WTC11 (cell line): ENCODE measurements at regions not wholly inside any gene's neighbourhood (a gene's known extent, or its start where the extent isn't known, plus 50 kb on each side); places are given as distances from the start of the nearest gene placed in this dataset.

ENCODE experiments used
- ATAC-seq: fragments of 200-7000 bp; cut with Tn5 transposase; 2 replicates; pipeline ENCODE4 v1.10.0; 2021; ENCODE audit warnings: mild to moderate bottlenecking, moderate library complexity
- CTCF ChIA-PET: fragments of 300-600 bp; sonication (Branson Sonifier 250); formaldehyde crosslinking; loops from one replicate; lab custom pipeline; 2021; ENCODE audit warnings: antibody characterized with exemption; lab: Charles Lee
- POLR2A ChIA-PET: fragments of 350-600 bp; sonication (Branson Sonifier 250); formaldehyde crosslinking; loops from one replicate; lab custom pipeline; 2021; ENCODE audit warnings: antibody characterized with exemption; lab: Charles Lee
- DNase-seq: peaks from one replicate; pipeline ENCODE4 v3.0.0; 2021; ENCODE audit warnings: low spot score
- H3K27ac Mint-ChIP-seq: 2 replicates; pipeline ENCODE4 v1.8.0; 2021; ENCODE audit warnings: mixed read lengths
- H3K27me3 Mint-ChIP-seq: 2 replicates; pipeline ENCODE4 v1.8.0; 2021; ENCODE audit warnings: low read depth, mild to moderate bottlenecking, moderate library complexity, mixed read lengths
- H3K36me3 Mint-ChIP-seq: 2 replicates; pipeline ENCODE4 v1.8.0; 2021; ENCODE audit warnings: mixed read lengths
- H3K4me1 Mint-ChIP-seq: 2 replicates; pipeline ENCODE4 v1.8.0; 2022; ENCODE audit warnings: mixed read lengths
- H3K4me3 Mint-ChIP-seq: 2 replicates; pipeline ENCODE4 v1.8.0; 2021; ENCODE audit warnings: mild to moderate bottlenecking, moderate library complexity, mixed read lengths
- H3K9me3 Mint-ChIP-seq: 2 replicates; pipeline ENCODE4 v1.8.0; 2021; ENCODE audit warnings: mixed read lengths
- GRHL2 ChIP-seq: fragments of 250-450 bp; sonication (Bioruptor Pico); IDR thresholded peaks from 2 replicates; pipeline ENCODE4 v1.8.0; 2022; ENCODE audit warnings: mild to moderate bottlenecking, moderate library complexity; ENCODE audit not compliant: insufficient replicate concordance, severe bottlenecking
- SOX15 ChIP-seq: fragments of 250-450 bp; sonication (Bioruptor Pico); IDR thresholded peaks from 2 replicates; pipeline ENCODE4 v1.9.0; 2021; ENCODE audit warnings: mild to moderate bottlenecking
- ZNF232 ChIP-seq: sonication (generic); formaldehyde crosslinking; IDR thresholded peaks from 2 replicates; pipeline ENCODE4 v1.8.0; 2022; ENCODE audit warnings: mild to moderate bottlenecking, missing genetic modification reagents
- ZNF263 ChIP-seq: sonication (generic); formaldehyde crosslinking; IDR thresholded peaks from 2 replicates; pipeline ENCODE4 v1.8.1; 2022; ENCODE audit warnings: low read depth, mild to moderate bottlenecking, moderate library complexity, missing genetic modification reagents
- TF ChIP-seq, protein P1 (sequence below): fragments of 200-600 bp; IDR thresholded peaks from 2 replicates; pipeline ENCODE4 v1.8.0; 2022; ENCODE audit warnings: antibody characterized with exemption
- TF ChIP-seq, protein P2 (sequence below): sonication (generic); formaldehyde crosslinking; IDR thresholded peaks from 2 replicates; pipeline ENCODE4 v1.8.1; 2023; ENCODE audit warnings: mild to moderate bottlenecking, missing genetic modification reagents, borderline replicate concordance
- TF ChIP-seq, protein P3 (sequence below): sonication (generic); formaldehyde crosslinking; IDR thresholded peaks from 2 replicates; pipeline ENCODE4 v1.8.1; 2022; ENCODE audit warnings: low read depth, mild to moderate bottlenecking, moderate library complexity, missing genetic modification reagents, borderline replicate concordance
- TF ChIP-seq, protein P4 (sequence below): sonication (generic); formaldehyde crosslinking; IDR thresholded peaks from 2 replicates; pipeline ENCODE4 v1.8.0; 2023; ENCODE audit warnings: missing genetic modification reagents, mild to moderate bottlenecking, borderline replicate concordance

DNA sequence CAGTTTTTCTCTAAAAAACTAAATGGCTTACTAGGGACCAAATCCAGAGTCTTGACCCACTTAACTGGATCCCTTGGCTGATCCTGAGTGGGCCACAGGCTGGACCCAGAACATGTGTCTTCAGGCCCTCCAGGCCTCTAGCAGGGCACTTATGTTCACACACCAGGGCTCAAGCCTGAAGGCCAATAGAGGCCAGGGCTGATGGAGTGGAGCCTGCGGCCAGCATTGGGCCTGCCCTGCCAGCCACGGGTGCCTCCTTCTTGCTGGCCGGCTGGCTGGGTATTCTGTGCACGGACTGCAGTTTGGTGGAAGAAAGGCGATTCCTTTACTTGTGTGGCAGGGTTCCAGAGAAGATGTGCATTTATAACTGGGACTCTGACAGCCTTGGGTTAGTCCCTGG, 103.0 kb upstream of the ZNF32 start (continued):
- TF ChIP-seq ZNF232 (CRISPR knock-in tag) = no peak
- TF ChIP-seq, protein P1, sequence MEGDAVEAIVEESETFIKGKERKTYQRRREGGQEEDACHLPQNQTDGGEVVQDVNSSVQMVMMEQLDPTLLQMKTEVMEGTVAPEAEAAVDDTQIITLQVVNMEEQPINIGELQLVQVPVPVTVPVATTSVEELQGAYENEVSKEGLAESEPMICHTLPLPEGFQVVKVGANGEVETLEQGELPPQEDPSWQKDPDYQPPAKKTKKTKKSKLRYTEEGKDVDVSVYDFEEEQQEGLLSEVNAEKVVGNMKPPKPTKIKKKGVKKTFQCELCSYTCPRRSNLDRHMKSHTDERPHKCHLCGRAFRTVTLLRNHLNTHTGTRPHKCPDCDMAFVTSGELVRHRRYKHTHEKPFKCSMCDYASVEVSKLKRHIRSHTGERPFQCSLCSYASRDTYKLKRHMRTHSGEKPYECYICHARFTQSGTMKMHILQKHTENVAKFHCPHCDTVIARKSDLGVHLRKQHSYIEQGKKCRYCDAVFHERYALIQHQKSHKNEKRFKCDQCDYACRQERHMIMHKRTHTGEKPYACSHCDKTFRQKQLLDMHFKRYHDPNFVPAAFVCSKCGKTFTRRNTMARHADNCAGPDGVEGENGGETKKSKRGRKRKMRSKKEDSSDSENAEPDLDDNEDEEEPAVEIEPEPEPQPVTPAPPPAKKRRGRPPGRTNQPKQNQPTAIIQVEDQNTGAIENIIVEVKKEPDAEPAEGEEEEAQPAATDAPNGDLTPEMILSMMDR = no peak
- TF ChIP-seq, protein P2, sequence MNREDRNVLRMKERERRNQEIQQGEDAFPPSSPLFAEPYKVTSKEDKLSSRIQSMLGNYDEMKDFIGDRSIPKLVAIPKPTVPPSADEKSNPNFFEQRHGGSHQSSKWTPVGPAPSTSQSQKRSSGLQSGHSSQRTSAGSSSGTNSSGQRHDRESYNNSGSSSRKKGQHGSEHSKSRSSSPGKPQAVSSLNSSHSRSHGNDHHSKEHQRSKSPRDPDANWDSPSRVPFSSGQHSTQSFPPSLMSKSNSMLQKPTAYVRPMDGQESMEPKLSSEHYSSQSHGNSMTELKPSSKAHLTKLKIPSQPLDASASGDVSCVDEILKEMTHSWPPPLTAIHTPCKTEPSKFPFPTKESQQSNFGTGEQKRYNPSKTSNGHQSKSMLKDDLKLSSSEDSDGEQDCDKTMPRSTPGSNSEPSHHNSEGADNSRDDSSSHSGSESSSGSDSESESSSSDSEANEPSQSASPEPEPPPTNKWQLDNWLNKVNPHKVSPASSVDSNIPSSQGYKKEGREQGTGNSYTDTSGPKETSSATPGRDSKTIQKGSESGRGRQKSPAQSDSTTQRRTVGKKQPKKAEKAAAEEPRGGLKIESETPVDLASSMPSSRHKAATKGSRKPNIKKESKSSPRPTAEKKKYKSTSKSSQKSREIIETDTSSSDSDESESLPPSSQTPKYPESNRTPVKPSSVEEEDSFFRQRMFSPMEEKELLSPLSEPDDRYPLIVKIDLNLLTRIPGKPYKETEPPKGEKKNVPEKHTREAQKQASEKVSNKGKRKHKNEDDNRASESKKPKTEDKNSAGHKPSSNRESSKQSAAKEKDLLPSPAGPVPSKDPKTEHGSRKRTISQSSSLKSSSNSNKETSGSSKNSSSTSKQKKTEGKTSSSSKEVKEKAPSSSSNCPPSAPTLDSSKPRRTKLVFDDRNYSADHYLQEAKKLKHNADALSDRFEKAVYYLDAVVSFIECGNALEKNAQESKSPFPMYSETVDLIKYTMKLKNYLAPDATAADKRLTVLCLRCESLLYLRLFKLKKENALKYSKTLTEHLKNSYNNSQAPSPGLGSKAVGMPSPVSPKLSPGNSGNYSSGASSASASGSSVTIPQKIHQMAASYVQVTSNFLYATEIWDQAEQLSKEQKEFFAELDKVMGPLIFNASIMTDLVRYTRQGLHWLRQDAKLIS (CRISPR knock-in tag) = no peak

DNA sequence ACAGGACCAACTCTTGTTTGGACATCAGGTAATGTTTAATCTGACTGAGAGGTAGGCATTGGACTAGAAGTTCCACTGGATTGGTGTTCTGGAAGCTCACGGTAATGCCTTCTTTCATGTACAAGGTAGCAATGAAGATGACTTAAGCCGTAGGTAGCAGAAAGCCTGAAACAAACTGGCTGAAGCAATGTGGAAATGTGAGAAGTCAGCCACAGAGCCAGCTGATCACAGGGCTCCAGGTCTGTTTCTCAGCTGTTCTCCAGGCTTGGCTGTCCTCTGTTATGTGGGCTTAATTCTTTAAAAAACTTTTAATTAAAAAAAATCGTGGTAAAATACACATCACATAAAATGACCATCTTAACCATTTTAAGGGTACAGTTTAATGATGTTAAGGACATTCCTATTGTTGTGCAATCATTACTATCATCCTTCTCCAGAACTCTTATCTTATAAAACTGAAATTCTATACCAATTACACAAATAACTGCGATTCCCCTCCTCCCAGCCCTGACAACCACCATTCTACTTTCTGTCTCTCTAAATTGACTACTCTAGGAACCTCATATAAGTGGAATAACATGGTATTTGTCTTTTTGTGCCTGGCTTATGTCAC, 101.4 kb upstream of the ZNF32 start:
- Mint-ChIP-seq H3K4me1 (peaks cover 16% of the 10 kb centered on the region), H3K9me3 (no peaks in the 10 kb centered on the region), H3K27me3 (peaks cover 35% of the 10 kb centered on the region)
- CTCF ChIA-PET = no interaction called here
- TF ChIP-seq, protein P1 = no peak
- TF ChIP-seq ZNF263 (CRISPR knock-in tag) = no peak
- TF ChIP-seq, all 79 proteins: peak for 0
- Mint-ChIP-seq H3K4me3 (no peak overlapping the region), H3K27ac (no peak overlapping the region), H3K36me3 (no peaks in the 10 kb centered on the region)
- POLR2A ChIA-PET = no interaction called here
- no peak for DNase-seq
- ATAC-seq = no peak

DNA sequence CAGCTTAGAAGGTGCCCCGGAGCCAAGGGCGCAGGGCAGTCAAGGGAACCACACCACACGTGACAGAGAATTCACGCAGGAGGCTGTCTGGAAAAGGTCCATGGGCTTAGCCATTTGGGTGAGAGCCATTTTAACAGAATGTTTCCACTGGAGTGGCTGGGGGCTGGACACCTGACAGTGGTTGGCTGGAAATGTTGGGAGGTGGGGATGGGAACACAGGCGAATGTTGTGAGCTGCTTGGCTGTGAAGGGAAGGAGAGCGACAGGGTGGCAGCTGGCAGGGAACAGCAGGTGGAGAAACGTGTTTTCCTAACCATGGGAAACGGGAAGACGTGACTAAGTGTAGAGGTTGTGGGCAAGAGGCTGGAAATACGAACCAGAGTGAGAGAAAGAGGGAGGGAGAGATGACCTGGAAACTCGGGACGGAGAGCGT, 100.5 kb upstream of the ZNF32 start:
- Mint-ChIP-seq H3K27ac (no peak overlapping the region), H3K9me3 (no peaks in the 10 kb centered on the region), H3K27me3 (peaks cover 26% of the 10 kb centered on the region), H3K4me1 (peaks cover 7% of the 10 kb centered on the region), H3K4me3 (no peak overlapping the region), H3K36me3 (no peaks in the 10 kb centered on the region)
- no peak for ATAC-seq
- TF ChIP-seq, protein P3, sequence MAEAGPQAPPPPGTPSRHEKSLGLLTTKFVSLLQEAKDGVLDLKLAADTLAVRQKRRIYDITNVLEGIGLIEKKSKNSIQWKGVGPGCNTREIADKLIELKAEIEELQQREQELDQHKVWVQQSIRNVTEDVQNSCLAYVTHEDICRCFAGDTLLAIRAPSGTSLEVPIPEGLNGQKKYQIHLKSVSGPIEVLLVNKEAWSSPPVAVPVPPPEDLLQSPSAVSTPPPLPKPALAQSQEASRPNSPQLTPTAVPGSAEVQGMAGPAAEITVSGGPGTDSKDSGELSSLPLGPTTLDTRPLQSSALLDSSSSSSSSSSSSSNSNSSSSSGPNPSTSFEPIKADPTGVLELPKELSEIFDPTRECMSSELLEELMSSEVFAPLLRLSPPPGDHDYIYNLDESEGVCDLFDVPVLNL (CRISPR knock-in tag) = no peak
- TF ChIP-seq SOX15 (no peak), GRHL2 (CRISPR knock-in tag) (no peak)
- TF ChIP-seq, protein P4, sequence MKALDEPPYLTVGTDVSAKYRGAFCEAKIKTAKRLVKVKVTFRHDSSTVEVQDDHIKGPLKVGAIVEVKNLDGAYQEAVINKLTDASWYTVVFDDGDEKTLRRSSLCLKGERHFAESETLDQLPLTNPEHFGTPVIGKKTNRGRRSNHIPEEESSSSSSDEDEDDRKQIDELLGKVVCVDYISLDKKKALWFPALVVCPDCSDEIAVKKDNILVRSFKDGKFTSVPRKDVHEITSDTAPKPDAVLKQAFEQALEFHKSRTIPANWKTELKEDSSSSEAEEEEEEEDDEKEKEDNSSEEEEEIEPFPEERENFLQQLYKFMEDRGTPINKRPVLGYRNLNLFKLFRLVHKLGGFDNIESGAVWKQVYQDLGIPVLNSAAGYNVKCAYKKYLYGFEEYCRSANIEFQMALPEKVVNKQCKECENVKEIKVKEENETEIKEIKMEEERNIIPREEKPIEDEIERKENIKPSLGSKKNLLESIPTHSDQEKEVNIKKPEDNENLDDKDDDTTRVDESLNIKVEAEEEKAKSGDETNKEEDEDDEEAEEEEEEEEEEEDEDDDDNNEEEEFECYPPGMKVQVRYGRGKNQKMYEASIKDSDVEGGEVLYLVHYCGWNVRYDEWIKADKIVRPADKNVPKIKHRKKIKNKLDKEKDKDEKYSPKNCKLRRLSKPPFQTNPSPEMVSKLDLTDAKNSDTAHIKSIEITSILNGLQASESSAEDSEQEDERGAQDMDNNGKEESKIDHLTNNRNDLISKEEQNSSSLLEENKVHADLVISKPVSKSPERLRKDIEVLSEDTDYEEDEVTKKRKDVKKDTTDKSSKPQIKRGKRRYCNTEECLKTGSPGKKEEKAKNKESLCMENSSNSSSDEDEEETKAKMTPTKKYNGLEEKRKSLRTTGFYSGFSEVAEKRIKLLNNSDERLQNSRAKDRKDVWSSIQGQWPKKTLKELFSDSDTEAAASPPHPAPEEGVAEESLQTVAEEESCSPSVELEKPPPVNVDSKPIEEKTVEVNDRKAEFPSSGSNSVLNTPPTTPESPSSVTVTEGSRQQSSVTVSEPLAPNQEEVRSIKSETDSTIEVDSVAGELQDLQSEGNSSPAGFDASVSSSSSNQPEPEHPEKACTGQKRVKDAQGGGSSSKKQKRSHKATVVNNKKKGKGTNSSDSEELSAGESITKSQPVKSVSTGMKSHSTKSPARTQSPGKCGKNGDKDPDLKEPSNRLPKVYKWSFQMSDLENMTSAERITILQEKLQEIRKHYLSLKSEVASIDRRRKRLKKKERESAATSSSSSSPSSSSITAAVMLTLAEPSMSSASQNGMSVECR = no peak
- no peak for DNase-seq
- CTCF ChIA-PET = no interaction called here
- POLR2A ChIA-PET = no interaction called here
